GM19463 (cell line): ENCODE measurements at regions not wholly inside any gene's neighbourhood (a gene's known extent, or its start where the extent isn't known, plus 50 kb on each side); places are given as distances from the start of the nearest gene placed in this dataset.

Source experiments
- ATAC-seq: cut with Tn5 transposase; IDR thresholded peaks from one replicate; pipeline ENCODE4 v1.9.1; 2021; ENCODE audit warnings: mild to moderate bottlenecking, moderate library complexity; ENCODE audit not compliant: unreplicated experiment

- ATAC-seq, result no peak
These were observed 92.1 kb upstream of the DAP start for GRCh38 chr5:10853154-10853553.

GRCh38 chr5:10849278-10849677 lies 88.2 kb upstream of the DAP start:
- no peak for ATAC-seq

- no peak for ATAC-seq
These were observed 83.0 kb upstream of the DAP start for GRCh38 chr5:10844016-10844415.

- ATAC-seq, result no peak
These were observed 81.8 kb upstream of the DAP start for GRCh38 chr5:10842823-10843222.

GRCh38 chr5:10839916-10840599 lies 79.0 kb upstream of the DAP start:
- ATAC-seq, result no peak

- ATAC-seq, result no peak
These were observed 78.1 kb upstream of the DAP start for GRCh38 chr5:10839118-10839517.

GRCh38 chr5:10838038-10838437 lies 77.0 kb upstream of the DAP start:
- ATAC-seq, result no peak

GRCh38 chr5:10836986-10837385 lies 76.0 kb upstream of the DAP start:
- no peak for ATAC-seq

- ATAC-seq, result no peak
These were observed 73.7 kb upstream of the DAP start for GRCh38 chr5:10834695-10835094.

- ATAC-seq, result no peak
These were observed 72.0 kb upstream of the DAP start for GRCh38 chr5:10832987-10833386.

- no peak for ATAC-seq
These were observed 71.4 kb upstream of the DAP start for GRCh38 chr5:10832421-10832820.

GRCh38 chr5:10831419-10831818 lies 70.4 kb upstream of the DAP start:
- no peak for ATAC-seq

- ATAC-seq, result no peak
These were observed 67.2 kb upstream of the DAP start for GRCh38 chr5:10828241-10828640.

- no peak for ATAC-seq
These were observed 66.5 kb upstream of the DAP start for GRCh38 chr5:10827571-10827970.

GRCh38 chr5:10826971-10827370 lies 65.9 kb upstream of the DAP start:
- no peak for ATAC-seq

GRCh38 chr5:10825897-10826644 lies 65.0 kb upstream of the DAP start:
- ATAC-seq, result peak; percentile 58

GRCh38 chr5:10812218-10812617 lies 51.2 kb upstream of the DAP start:
- ATAC-seq, result no peak
